NCI-H1417 (cell line): ENCODE measurements at regions not wholly inside any gene's neighbourhood (a gene's known extent, or its start where the extent isn't known, plus 50 kb on each side); places are given as distances from the start of the nearest gene placed in this dataset.
"Not testable (repeated sequence)": the region's sequence is repeated elsewhere in the genome, so short reads cannot be mapped to it uniquely, and the experiment has no call there.

ENCODE experiments used
- DNase-seq, 3 experiments: peaks; one replicate each; lab custom pipeline; 2025; lab: John Stamatoyannopoulos, UW

DNA sequence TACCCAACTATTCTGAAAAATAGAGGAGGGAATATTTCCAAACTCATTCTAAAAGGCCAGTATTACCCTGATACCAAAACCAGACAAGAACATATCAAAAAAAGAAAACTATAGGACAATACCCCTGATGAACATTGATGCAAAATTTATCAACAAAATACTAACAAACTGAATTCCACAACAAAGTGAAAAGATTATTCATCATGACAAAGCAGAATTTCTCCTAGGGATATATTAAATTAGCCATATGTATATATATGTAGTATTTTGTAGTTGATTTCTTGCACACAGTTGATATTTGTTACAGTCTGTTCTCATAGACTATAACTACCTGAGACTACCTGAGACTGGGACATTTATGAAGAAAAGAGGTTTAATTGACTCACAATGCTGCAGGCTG, 495.0 kb upstream of the SPRY2 start:
- DNase-seq = no peak

- DNase-seq = no peak
Observed at GRCh38 chr13:80830431-80830830, 489.5 kb upstream of the SPRY2 start.

DNA sequence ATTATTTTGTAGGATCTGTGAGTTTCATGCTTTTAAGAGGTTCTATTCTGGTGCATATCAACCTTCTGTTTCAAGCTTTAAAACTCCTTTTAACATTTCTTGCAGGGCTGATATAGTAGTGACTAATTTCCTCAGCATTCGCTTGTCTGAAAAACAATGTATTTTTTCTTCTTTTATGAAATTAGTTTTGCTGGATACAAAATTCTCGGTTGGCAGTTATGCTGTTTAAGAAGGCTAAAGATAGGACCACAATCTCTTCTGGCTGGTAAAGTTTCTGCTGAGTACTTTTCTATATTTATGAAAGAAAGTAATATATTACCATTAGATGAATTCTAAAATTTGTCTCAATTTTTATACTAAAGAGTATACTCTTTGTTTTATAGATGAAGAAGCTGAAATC, 487.8 kb upstream of the SPRY2 start:
- no peak for DNase-seq

- no peak for DNase-seq
Observed at GRCh38 chr13:80825276-80825675, 484.4 kb upstream of the SPRY2 start.

DNA sequence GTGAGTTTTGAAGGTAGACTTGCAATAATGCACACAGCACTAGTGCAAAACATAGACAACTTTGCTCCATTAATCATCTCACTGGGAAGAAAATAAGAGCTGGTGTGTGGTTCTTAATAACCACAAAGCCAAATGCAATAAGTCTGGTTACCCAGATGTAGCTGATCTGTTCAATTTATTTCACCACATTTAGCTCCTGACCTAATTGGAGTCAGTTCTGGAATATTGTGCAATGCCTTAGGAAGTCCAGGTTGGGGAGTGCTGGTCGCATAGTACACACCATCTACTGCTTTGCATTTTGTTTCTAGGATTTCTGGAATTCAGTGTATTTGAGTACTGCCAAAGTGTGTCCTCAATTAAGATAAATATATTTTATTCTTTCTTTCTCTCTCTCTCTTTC, 483.3 kb upstream of the SPRY2 start:
- peak in 1 of 3 experiments; percentile 56 for DNase-seq

GRCh38 chr13:80823472-80823871, 482.5 kb upstream of the SPRY2 start:
- peak in 1 of 3 experiments; percentile 56 for DNase-seq

- DNase-seq = no peak
Observed at GRCh38 chr13:80821466-80821865, 480.5 kb upstream of the SPRY2 start.

DNA sequence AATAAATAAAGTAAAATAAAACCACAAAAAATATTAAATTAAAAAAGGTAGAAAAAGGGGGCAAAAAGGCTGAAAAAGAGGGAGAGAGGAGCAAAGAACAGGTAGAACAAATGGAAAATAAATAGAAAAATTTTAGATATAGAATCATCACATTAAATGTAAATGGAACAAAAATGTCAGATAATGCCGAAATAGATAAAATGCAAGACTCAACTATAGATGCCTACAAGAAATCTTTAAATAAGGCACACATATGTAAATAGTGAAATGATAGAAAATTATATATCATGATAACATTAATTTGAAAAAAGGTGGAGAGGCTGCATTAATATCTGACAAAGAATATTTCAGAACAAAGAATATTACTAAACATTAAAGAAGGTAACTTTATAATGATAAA, 477.1 kb upstream of the SPRY2 start:
- no peak for DNase-seq

GRCh38 chr13:80814541-80814940, 473.6 kb upstream of the SPRY2 start:
- no peak for DNase-seq

DNA sequence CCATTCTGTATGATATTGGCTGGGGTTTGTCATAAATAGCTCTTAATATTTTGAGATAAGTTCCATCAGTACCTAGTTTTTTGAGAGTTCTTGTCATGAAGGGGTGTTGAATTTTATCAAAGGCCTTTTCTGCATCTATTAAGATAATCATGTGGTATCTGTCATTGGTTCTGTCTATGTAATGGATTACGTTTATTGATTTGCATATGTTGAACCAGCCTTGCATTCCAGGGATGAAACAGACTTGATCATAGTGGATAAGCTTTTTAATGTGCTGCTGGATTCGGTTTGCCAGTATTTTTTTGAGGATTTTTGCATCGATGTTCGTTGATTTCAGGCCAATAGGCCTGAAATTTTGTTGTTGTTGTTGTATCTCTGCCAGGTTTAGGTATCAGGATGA, 469.4 kb upstream of the SPRY2 start:
- DNase-seq = not testable (repeated sequence)

DNA sequence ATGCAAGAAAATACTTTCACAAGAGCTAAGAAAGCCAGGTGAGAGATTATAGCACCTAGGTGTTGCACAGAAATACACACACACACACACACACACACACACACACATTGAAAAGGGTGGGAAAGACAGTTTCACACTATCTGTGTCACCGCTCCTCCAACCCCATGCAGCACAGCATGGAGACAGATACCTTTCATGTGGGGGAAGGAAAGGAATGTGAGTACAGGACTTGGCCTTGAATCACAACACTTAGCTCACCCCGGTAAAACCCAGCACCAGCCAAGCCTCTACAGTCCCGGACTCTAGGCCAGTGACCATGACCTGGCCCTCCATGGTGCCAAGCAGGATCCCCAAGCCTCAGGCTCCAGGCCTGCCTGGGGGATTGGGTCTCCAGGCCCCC, 462.0 kb upstream of the SPRY2 start:
- no peak for DNase-seq

DNA sequence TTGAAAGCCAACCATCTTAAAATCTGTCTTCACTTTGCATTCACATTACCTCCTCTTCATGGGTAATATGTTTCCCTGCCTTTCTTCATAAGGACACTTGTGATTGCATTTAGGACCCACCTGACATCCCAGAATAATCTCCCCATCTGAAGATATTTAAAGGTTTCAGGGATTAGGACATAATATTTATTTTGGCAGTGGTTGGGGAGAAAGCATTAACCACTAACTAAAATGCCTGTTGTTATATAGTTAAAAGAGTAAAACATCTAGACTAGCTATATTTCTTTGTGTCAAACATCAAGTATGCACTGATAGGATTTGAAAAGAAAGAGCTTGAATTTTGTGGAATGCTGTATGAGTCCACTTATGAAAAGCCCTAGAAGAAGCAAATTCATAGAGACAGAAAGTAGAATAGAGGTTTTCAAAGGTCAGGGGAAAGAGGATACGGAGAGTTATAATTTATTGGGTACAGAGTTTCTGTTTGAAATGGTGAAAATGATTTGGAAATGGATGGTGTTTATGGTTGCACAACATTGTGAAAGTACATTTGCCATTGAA, 457.7 kb upstream of the SPRY2 start:
- DNase-seq = no peak

DNA sequence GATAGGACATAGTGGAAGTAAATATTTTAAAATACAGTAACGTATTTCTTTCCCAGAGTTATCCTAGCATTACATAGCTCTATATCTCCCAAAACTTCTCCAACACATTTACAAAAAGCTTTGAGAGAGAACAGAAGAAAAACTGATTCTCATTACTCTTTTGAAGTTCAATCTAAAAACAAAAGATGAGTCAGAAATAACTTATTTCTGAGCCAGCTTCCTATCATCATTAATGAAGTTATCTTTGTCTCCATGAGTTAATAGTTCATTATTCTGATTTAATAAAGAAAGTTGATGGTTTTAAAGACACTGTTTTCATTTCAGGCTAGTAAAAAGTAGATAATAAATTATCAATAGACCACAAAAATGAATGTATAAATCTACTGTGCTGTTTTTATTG, 446.7 kb upstream of the SPRY2 start:
- no peak for DNase-seq

DNA sequence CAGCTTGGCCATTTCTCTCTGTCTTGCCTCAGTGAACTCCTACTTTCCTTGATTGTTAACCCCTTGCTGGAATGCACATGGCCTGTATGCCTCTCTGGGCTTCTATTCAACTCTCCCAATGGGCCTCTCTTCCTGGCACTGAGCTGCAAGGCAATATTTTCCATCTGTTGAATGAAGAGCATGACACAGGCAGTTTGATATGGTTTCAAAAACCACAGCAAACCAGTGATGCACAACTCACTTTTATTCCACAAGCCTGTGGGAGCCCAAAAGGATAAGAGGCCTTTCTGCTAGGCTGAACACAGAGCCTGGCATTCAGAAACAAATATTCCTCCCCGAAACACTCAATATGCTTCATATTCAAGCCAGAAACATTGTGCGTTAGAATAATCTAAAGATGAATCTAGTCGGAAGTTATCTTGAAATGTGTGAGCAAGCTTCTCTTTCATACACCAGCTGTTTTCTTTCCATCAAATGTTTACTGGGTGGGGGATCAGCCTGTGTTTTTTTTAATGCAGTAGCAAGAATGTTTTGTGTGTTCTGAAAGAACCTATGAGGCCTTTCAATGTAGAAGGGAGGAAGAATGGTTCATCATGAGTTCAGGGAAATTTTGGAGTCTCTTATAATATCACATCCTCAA, 443.1 kb upstream of the SPRY2 start:
- no peak for DNase-seq

DNA sequence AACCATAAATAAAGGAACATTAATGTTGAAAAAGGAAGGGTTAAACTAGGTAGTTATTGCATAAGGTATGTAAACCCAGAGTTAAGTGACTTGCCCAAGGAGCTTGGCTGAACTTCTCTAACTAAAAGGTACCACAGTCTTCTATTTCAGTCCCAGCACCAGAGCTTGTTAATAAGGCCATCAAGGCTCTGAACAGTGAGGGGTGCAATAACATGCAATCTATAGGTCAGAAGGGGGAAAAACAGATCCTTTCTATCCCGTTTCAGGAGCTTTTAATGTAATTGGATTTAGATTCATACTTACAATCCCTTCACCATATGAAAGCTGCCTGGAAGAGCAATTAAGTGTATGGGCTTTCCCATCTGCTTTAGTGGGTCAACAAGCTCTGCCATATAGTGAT, 441.5 kb upstream of the SPRY2 start:
- DNase-seq = no peak

GRCh38 chr13:80778297-80778696, 437.4 kb upstream of the SPRY2 start:
- peak in 1 of 3 experiments; percentile 64 for DNase-seq

GRCh38 chr13:80757694-80758093, 416.8 kb upstream of the SPRY2 start:
- no peak for DNase-seq

DNA sequence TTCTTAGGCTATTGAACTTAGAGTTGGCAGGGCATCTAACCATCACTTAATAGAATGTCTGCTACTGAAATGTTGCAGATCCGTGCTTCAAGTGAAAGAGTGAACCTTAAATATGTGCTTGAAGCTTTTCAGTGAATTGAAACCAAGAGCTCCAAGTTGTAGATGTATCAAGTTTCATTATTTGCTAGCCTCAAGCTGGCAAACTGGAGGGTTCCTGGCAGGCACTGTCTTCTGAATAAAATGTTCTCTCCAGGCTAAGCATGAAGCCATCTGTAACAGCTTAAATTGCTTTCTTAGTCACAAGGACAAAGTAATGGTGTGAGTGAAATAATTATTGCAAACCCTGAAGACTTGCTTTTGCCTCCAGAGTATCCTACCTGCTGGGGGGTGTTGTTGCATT, 415.0 kb upstream of the SPRY2 start:
- peak in 2 of 3 experiments; percentile 38 to 74 for DNase-seq

GRCh38 chr13:80754441-80754840, 413.5 kb upstream of the SPRY2 start:
- DNase-seq = no peak

- no peak for DNase-seq
Observed at GRCh38 chr13:80753866-80754265, 412.9 kb upstream of the SPRY2 start.

DNA sequence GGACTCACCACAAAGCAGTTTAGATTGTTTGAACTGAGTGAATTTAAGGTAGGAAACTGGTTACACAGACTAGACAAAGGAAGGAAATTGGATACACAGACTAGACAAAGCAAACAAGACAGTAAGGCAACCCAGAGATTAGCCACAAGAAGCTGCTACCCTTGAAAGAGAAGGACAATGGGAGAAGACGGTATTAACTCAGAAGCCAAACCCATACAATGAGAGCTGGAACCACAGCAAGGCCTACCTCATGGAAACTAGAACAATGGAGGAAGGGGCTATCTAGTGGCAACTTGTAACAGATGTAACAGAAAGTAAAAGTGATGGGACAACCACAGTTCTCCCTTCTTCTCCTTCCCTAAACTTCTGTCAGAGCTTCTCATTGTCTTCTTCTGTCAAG, 410.9 kb upstream of the SPRY2 start:
- DNase-seq = peak in 1 of 3 experiments; percentile 36

- DNase-seq = no peak
Observed at GRCh38 chr13:80744147-80744914, 403.4 kb upstream of the SPRY2 start.

DNA sequence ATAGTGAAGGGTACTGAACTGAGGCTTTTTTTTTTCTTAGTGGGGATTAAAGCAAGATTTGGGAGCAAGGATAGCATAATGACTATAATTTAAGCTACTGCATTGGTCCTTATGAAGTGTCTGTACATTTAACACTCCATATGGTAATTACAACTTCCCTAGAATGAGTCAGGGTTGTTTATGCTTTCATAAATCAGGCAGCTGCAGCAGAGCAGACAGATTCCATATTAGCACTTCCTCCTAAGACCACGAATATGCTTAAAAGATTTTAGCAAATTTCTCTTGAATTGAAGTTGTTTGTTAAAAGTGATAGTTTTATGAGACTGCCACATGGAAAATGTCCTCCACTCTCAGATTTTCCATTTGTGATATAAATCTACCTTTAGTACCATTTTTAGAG, 401.1 kb upstream of the SPRY2 start:
- peak in 2 of 3 experiments; percentile 72 to 95 for DNase-seq
